PC-3 (cell line): ENCODE measurements at regions not wholly inside any gene's neighbourhood (a gene's known extent, or its start where the extent isn't known, plus 50 kb on each side); places are given as distances from the start of the nearest gene placed in this dataset.

Source experiments
- ATAC-seq: fragments of 200-7000 bp; cut with Tn5 transposase; 2 replicates; pipeline ENCODE4 v1.9.1; 2020; ENCODE audit warnings: mild to moderate bottlenecking, moderate library complexity
- BruUV-seq: library from RNA; stranded (reverse); fragments of 400-500 nt; replicated peaks from 2 replicates; lab custom pipeline; 2021; lab: Mats Ljungman, UMichigan
- CTCF ChIA-PET: fragments of 300-600 bp; sonication (Branson Sonifier 250); formaldehyde crosslinking; loops from one replicate; lab custom pipeline; 2022; ENCODE audit warnings: antibody characterized with exemption; lab: Charles Lee
- POLR2A ChIA-PET: fragments of 300-600 bp; sonication (Branson Sonifier 250); formaldehyde crosslinking; loops from one replicate; lab custom pipeline; 2022; ENCODE audit warnings: antibody characterized with exemption; ENCODE audit not compliant: unreplicated experiment; lab: Charles Lee
- DNase-seq: peaks from one replicate; pipeline ENCODE4 v3.0.0-alpha.2; 2015
- H2AFZ ChIP-seq: fragments of 300-600 bp; sonication (generic); 2 replicates; pipeline ENCODE4 v1.6.0; 2016; ENCODE audit warnings: antibody characterized with exemption, low read length
- H3F3A ChIP-seq: fragments of 300-600 bp; sonication (generic); one replicate; pipeline ENCODE4 v1.6.0; 2017; ENCODE audit warnings: antibody characterized with exemption, low read length, control low read depth, mild to moderate bottlenecking; ENCODE audit not compliant: unreplicated experiment
- H3K27ac ChIP-seq: fragments of 300-600 bp; sonication (generic); 2 replicates; pipeline ENCODE4 v1.5.1; 2016; ENCODE audit warnings: mild to moderate bottlenecking, low read length
- H3K27me3 ChIP-seq: fragments of 300-600 bp; sonication (generic); 2 replicates; pipeline ENCODE4 v1.6.1; 2016; ENCODE audit warnings: low read length, mixed read lengths
- H3K36me3 ChIP-seq: fragments of 300-600 bp; sonication (generic); 2 replicates; pipeline ENCODE4 v1.6.1; 2016; ENCODE audit warnings: low read depth, mixed run types, low read length, mixed read lengths
- H3K4me1 ChIP-seq: fragments of 300-600 bp; sonication (generic); 2 replicates; pipeline ENCODE4 v1.5.1; 2016; ENCODE audit warnings: low read length; ENCODE audit not compliant: insufficient read depth
- H3K4me2 ChIP-seq: fragments of 300-600 bp; sonication (generic); 2 replicates; pipeline ENCODE4 v1.6.0; 2016; ENCODE audit warnings: low read length
- H3K4me3 ChIP-seq: fragments of 300-600 bp; sonication (generic); 2 replicates; pipeline ENCODE4 v1.5.1; 2016; ENCODE audit warnings: mild to moderate bottlenecking, low read length, mixed read lengths
- H3K79me2 ChIP-seq: fragments of 300-600 bp; sonication (generic); 2 replicates; pipeline ENCODE4 v1.6.1; 2017; ENCODE audit warnings: low read length, mixed read lengths
- H3K9ac ChIP-seq: fragments of 300-600 bp; sonication (generic); 2 replicates; pipeline ENCODE4 v1.6.0; 2016; ENCODE audit warnings: mild to moderate bottlenecking, low read length
- H3K9me2 ChIP-seq: fragments of 300-600 bp; sonication (generic); replicated peaks from 2 replicates; pipeline ENCODE4 v1.6.1; 2016; ENCODE audit warnings: mixed run types, low read length, mixed read lengths
- H3K9me3 ChIP-seq: fragments of 300-600 bp; sonication (generic); 2 replicates; pipeline ENCODE4 v1.6.1; 2016; ENCODE audit warnings: low read length, mixed read lengths
- H4K20me1 ChIP-seq: fragments of 300-600 bp; sonication (generic); 2 replicates; pipeline ENCODE4 v1.6.1; 2016; ENCODE audit warnings: low read length, mixed read lengths
- CTCF ChIP-seq: fragments of 300-600 bp; sonication (generic); conservative IDR thresholded peaks from 2 replicates; pipeline ENCODE4 v1.5.1; 2017; ENCODE audit warnings: antibody characterized with exemption, low read depth, mild to moderate bottlenecking, low read length
- EZH2 ChIP-seq: fragments of 300-600 bp; sonication (generic); IDR thresholded peaks from one replicate; pipeline ENCODE4 v1.6.1; 2017; ENCODE audit warnings: antibody characterized with exemption, mild to moderate bottlenecking, low read length; ENCODE audit not compliant: unreplicated experiment
- EZH2phosphoT487 ChIP-seq: fragments of 300-600 bp; sonication (generic); IDR thresholded peaks from 2 replicates; pipeline ENCODE4 v1.6.1; 2018; ENCODE audit warnings: mild to moderate bottlenecking, antibody characterized with exemption, low read length, borderline replicate concordance
- intact Hi-C: fragments of 100-400 bp; cut with micrococcal nuclease; formaldehyde crosslinking; loops from 2 replicates; pipeline ENCODE4 v1.9.0; 2023

DNA sequence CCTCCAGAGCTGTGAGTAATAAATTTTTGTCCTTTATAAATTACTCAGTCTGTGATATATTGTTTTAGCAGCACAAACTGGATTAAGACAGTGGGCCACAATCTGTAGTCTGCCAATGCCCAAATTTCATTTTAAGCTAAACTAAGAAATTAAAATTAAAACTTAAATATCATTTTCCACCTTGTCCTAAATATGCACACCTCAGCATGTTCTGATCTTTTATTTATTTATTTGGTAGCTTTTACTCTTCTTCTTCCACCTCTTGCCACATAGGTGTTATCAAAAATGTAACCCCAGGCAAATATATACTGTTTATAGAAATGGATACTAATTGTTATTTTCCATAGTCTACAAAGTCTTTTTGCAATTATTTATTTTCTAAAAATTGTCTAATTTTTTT lies 1102.2 kb upstream of the COX7C start:
- no peaks in the 10 kb centered on the region for H3F3A ChIP-seq
- H2AFZ ChIP-seq: no peak overlapping the region
- no peak overlapping the region for H3K27ac ChIP-seq
- no peaks in the 10 kb centered on the region for H4K20me1 ChIP-seq
- H3K27me3 ChIP-seq: peaks cover 12% of the 10 kb centered on the region; the same call in 1 of the 2 replicates
- no peaks in the 10 kb centered on the region for H3K9me2 ChIP-seq
- no peak overlapping the region for H3K4me3 ChIP-seq
- ATAC-seq: no peak
- H3K4me1 ChIP-seq: no peaks in the 10 kb centered on the region
- intact Hi-C loops: no loop called here
- BruUV-seq: no TSS peak
- no peaks in the 10 kb centered on the region for H3K36me3 ChIP-seq
- ChIA-PET CTCF (no interaction called here), POLR2A (no interaction called here)
- DNase-seq: no peak
- H3K9me3 ChIP-seq: no peaks in the 10 kb centered on the region
- TF ChIP-seq EZH2phosphoT487 (no peak), CTCF (no peak), EZH2 (no peak)
- no peak overlapping the region for H3K4me2 ChIP-seq
- H3K79me2 ChIP-seq: no peaks in the 10 kb centered on the region
- no peak overlapping the region for H3K9ac ChIP-seq

- POLR2A ChIA-PET: no interaction called here
- Histone ChIP-seq H3K36me3 (no peaks in the 10 kb centered on the region), H3K4me3 (no peak overlapping the region), H3K27ac (no peak overlapping the region), H3K27me3 (peaks cover 12% of the 10 kb centered on the region; the same call in 1 of the 2 replicates), H3K9me2 (no peaks in the 10 kb centered on the region), H3K9ac (no peak overlapping the region), H3K9me3 (no peaks in the 10 kb centered on the region), H2AFZ (no peak overlapping the region), H3F3A (no peaks in the 10 kb centered on the region), H3K4me2 (no peak overlapping the region), H3K4me1 (no peaks in the 10 kb centered on the region), H4K20me1 (no peaks in the 10 kb centered on the region), H3K79me2 (no peaks in the 10 kb centered on the region)
- no TSS peak for BruUV-seq
- TF ChIP-seq EZH2: no peak
- TF ChIP-seq CTCF: no peak
- no peak for TF ChIP-seq EZH2phosphoT487
- CTCF ChIA-PET: no interaction called here
- no peak for ATAC-seq
- intact Hi-C loops: no loop called here
- no peak for DNase-seq
Observed at GRCh38 chr5:85517386-85517785, 1100.4 kb upstream of the COX7C start.

DNA sequence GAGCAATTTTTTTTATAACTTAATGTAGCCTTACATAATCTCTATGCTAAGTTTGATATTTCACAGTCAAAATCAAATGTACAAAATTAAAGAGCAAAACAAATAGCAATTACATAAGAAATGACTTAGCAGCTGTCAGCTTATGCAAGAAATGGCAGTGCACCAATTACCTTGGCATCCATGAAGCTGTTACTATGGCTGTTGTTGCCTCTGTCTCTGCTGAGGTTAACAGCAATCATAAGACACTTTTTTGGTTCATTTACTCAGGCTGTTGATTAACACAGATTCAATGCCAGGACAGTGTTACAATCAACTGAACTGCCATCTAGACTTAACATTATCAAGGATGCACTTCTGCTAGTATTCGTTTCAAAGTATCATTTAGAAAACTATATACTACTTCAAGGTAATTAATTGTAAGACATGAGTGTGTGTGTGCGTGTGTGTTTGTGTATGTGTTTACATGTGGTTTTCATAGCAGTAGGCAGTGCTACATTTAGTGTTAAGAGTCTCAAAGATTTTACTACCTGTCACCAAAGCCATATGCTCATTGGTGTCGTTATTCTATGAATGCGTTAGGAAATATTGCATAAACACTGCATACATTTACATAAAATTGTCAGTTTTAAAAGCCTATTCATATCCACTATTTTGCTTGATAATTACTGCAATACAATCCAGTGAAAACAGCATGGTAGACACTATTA lies 1084.2 kb upstream of the COX7C start:
- Histone ChIP-seq H2AFZ (no peak overlapping the region), H4K20me1 (no peaks in the 10 kb centered on the region), H3K27me3 (no peaks in the 10 kb centered on the region), H3K36me3 (no peaks in the 10 kb centered on the region), H3K4me2 (no peak overlapping the region), H3K4me3 (no peak overlapping the region), H3K4me1 (no peaks in the 10 kb centered on the region), H3K9me3 (no peaks in the 10 kb centered on the region), H3K79me2 (no peaks in the 10 kb centered on the region), H3K9me2 (no peaks in the 10 kb centered on the region), H3K9ac (no peak overlapping the region), H3K27ac (no peak overlapping the region), H3F3A (no peaks in the 10 kb centered on the region)
- no peak for TF ChIP-seq EZH2
- no peak for TF ChIP-seq CTCF
- TF ChIP-seq EZH2phosphoT487: no peak
- DNase-seq (no peak), ATAC-seq (no peak)
- CTCF ChIA-PET: no interaction called here
- POLR2A ChIA-PET: no interaction called here
- BruUV-seq: no TSS peak
- intact Hi-C loops: no loop called here
